Osteoblast (primary cell): ENCODE measurements at regions not wholly inside any gene's neighbourhood (a gene's known extent, or its start where the extent isn't known, plus 50 kb on each side); places are given as distances from the start of the nearest gene placed in this dataset.

Source experiments
- DNase-seq: peaks from one replicate; pipeline ENCODE4 v3.0.0; 2011; ENCODE audit warnings: low spot score, mixed read lengths; ENCODE audit not compliant: insufficient read length; ENCODE audit errors: missing footprints
- H2AFZ ChIP-seq: 2 replicates; pipeline ENCODE4 v1.6.0; 2011; ENCODE audit warnings: mild to moderate bottlenecking, low read length
- H3K27ac ChIP-seq: 2 replicates; pipeline ENCODE4 v1.5.1; 2011; ENCODE audit warnings: mild to moderate bottlenecking, low read depth, low read length, moderate library complexity
- H3K27me3 ChIP-seq: 2 replicates; pipeline ENCODE4 v1.6.0; 2012; ENCODE audit warnings: mild to moderate bottlenecking, control low read depth, inconsistent platforms, low read length, moderate library complexity; ENCODE audit not compliant: insufficient read depth
- H3K36me3 ChIP-seq: 2 replicates; pipeline ENCODE4 v1.5.1; 2011; ENCODE audit warnings: mild to moderate bottlenecking, low read length, control low read depth, moderate library complexity; ENCODE audit not compliant: insufficient read depth
- H3K4me1 ChIP-seq: 2 replicates; pipeline ENCODE4 v1.5.1; 2011; ENCODE audit warnings: mild to moderate bottlenecking, low read length, control low read depth, moderate library complexity; ENCODE audit not compliant: insufficient read depth
- H3K4me2 ChIP-seq: 2 replicates; pipeline ENCODE4 v1.6.0; 2011; ENCODE audit warnings: mild to moderate bottlenecking, low read length; ENCODE audit not compliant: insufficient read depth
- H3K4me3 ChIP-seq: fragments of 200-600 bp; sonication (generic); 3 replicates; pipeline ENCODE4 v1.5.1; 2012; ENCODE audit warnings: mild to moderate bottlenecking, low read length, inconsistent platforms; ENCODE audit not compliant: insufficient read depth
- H3K79me2 ChIP-seq: 2 replicates; pipeline ENCODE4 v1.6.0; 2012; ENCODE audit warnings: mild to moderate bottlenecking, low read length, control low read depth, inconsistent platforms; ENCODE audit not compliant: insufficient read depth
- H3K9me3 ChIP-seq: 2 replicates; pipeline ENCODE4 v1.5.1; 2011; ENCODE audit warnings: low read depth, low read length, control low read depth
- H4K20me1 ChIP-seq: 2 replicates; pipeline ENCODE4 v1.6.0; 2012; ENCODE audit warnings: mild to moderate bottlenecking, low read length, control low read depth; ENCODE audit not compliant: insufficient read depth
- CTCF ChIP-seq: IDR thresholded peaks from 2 replicates; pipeline ENCODE4 v1.5.1; 2011; ENCODE audit warnings: mild to moderate bottlenecking, low read depth, low read length, moderate library complexity; ENCODE audit errors: extremely low read depth

- Histone ChIP-seq H3K9me3 (no peaks in the 10 kb centered on the region), H3K27ac (no peak overlapping the region), H3K36me3 (no peaks in the 10 kb centered on the region), H3K4me3 (no peak overlapping the region), H3K4me1 (peaks cover under 1% of the 10 kb centered on the region), H3K79me2 (no peaks in the 10 kb centered on the region), H3K27me3 (peaks cover 38% of the 10 kb centered on the region), H4K20me1 (no peaks in the 10 kb centered on the region), H2AFZ (no peak overlapping the region), H3K4me2 (no peak overlapping the region)
- no peak for TF ChIP-seq CTCF
- DNase-seq: no peak
These were observed 151.8 kb downstream of the SEC61B start for GRCh38 chr9:99373912-99374311.

- no peak for TF ChIP-seq CTCF
These were observed 152.7 kb downstream of the SEC61B start for GRCh38 chr9:99374793-99375192.

GRCh38 chr9:99375481-99375880 is 153.4 kb downstream of the SEC61B start:
- H3K36me3 ChIP-seq: no peaks in the 10 kb centered on the region
- H3K9me3 ChIP-seq: no peaks in the 10 kb centered on the region
- no peak overlapping the region for H3K4me2 ChIP-seq
- H3K27ac ChIP-seq: no peak overlapping the region
- no peak overlapping the region for H2AFZ ChIP-seq
- no peak for DNase-seq
- H3K4me1 ChIP-seq: no peaks in the 10 kb centered on the region
- H3K27me3 ChIP-seq: peaks cover 47% of the 10 kb centered on the region
- TF ChIP-seq CTCF: no peak
- H3K79me2 ChIP-seq: no peaks in the 10 kb centered on the region
- H3K4me3 ChIP-seq: no peak overlapping the region
- no peaks in the 10 kb centered on the region for H4K20me1 ChIP-seq

More at GRCh38 chr9:99374793-99375192, 152.7 kb downstream of the SEC61B start:
- Histone ChIP-seq H3K27me3 (peaks cover 43% of the 10 kb centered on the region), H3K4me1 (no peaks in the 10 kb centered on the region), H3K27ac (no peak overlapping the region), H3K36me3 (no peaks in the 10 kb centered on the region), H3K9me3 (no peaks in the 10 kb centered on the region), H3K4me2 (no peak overlapping the region), H3K4me3 (no peak overlapping the region), H4K20me1 (no peaks in the 10 kb centered on the region), H3K79me2 (no peaks in the 10 kb centered on the region), H2AFZ (no peak overlapping the region)
- no peak for DNase-seq

GRCh38 chr9:99377790-99378775 is 156.0 kb downstream of the SEC61B start:
- peaks cover 40% of the 10 kb centered on the region for H3K27me3 ChIP-seq
- TF ChIP-seq CTCF: no peak
- no peaks in the 10 kb centered on the region for H3K9me3 ChIP-seq
- no peaks in the 10 kb centered on the region for H3K36me3 ChIP-seq
- H2AFZ ChIP-seq: no peak overlapping the region
- no peak overlapping the region for H3K27ac ChIP-seq
- H3K4me2 ChIP-seq: no peak overlapping the region
- H3K4me1 ChIP-seq: no peaks in the 10 kb centered on the region
- no peaks in the 10 kb centered on the region for H4K20me1 ChIP-seq
- no peak overlapping the region for H3K4me3 ChIP-seq
- DNase-seq: no peak
- no peaks in the 10 kb centered on the region for H3K79me2 ChIP-seq
